GM12878 (cell line): ENCODE measurements at regions not wholly inside any gene's neighbourhood (a gene's known extent, or its start where the extent isn't known, plus 50 kb on each side); places are given as distances from the start of the nearest gene placed in this dataset.

ENCODE experiments used
- FOXM1 ChIP-seq: IDR thresholded peaks from 2 replicates; pipeline ENCODE4 v1.6.1; 2012; ENCODE audit warnings: low read depth, mild to moderate bottlenecking, inconsistent platforms, low read length, moderate library complexity
- NFYA ChIP-seq: IDR thresholded peaks from 2 replicates; pipeline ENCODE4 v1.6.1; 2011; ENCODE audit warnings: low read depth, mild to moderate bottlenecking, low read length, improper control_type of control experiment, borderline replicate concordance
- SMC3 ChIP-seq: IDR thresholded peaks from 2 replicates; pipeline ENCODE4 v1.6.1; 2011; ENCODE audit warnings: low read length, improper control_type of control experiment, borderline replicate concordance
- TCF7 ChIP-seq: IDR thresholded peaks from 2 replicates; pipeline ENCODE4 v1.6.1; 2014; ENCODE audit warnings: antibody characterized with exemption, borderline replicate concordance
- TF ChIP-seq, protein P1 (sequence below), 3 experiments: IDR thresholded peaks in 2 of 3; conservative IDR thresholded peaks in 1 of 3; 2 replicates each; pipeline ENCODE4 v1.5.1; 2011; ENCODE audit warnings: low read depth in 3 of 3, low read length in 3 of 3, mild to moderate bottlenecking in 3 of 3, control low read depth in 2 of 3, moderate library complexity in 2 of 3, inconsistent platforms in 1 of 3, mixed read lengths in 1 of 3; ENCODE audit not compliant: control insufficient read depth in 2 of 3, insufficient read depth in 1 of 3; ENCODE audit errors: extremely low read depth in 1 of 3
- TF ChIP-seq, protein P2 (sequence below): IDR thresholded peaks from 2 replicates; pipeline ENCODE4 v1.6.1; 2012; ENCODE audit warnings: low read depth, low read length, improper control_type of control experiment

DNA sequence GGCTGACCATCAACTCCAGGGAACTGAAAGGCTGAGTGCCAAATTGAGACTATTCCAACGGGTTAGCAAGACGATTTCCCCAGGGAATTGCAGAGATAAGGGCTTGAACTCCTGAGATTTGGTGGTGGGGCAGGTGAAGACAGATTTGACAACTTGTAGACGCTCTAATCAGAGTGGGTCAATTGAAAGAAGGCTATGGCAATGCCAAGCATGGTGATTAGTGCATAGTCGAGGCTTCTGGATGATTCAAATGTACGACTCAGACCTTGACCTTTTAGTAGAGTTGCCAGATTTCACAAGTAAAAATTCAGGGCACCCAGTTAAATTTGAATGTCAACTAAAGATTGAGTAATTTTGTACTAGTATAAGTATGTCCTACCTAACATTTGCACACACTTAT lies 302.1 kb upstream of the SPAG17 start:
- TF ChIP-seq FOXM1 = no peak
- no peak for TF ChIP-seq SMC3
- TF ChIP-seq NFYA = no peak
- TF ChIP-seq, protein P1, sequence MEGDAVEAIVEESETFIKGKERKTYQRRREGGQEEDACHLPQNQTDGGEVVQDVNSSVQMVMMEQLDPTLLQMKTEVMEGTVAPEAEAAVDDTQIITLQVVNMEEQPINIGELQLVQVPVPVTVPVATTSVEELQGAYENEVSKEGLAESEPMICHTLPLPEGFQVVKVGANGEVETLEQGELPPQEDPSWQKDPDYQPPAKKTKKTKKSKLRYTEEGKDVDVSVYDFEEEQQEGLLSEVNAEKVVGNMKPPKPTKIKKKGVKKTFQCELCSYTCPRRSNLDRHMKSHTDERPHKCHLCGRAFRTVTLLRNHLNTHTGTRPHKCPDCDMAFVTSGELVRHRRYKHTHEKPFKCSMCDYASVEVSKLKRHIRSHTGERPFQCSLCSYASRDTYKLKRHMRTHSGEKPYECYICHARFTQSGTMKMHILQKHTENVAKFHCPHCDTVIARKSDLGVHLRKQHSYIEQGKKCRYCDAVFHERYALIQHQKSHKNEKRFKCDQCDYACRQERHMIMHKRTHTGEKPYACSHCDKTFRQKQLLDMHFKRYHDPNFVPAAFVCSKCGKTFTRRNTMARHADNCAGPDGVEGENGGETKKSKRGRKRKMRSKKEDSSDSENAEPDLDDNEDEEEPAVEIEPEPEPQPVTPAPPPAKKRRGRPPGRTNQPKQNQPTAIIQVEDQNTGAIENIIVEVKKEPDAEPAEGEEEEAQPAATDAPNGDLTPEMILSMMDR (IDR thresholded peaks at IDR 0.05 in 2 of 3, conservative IDR thresholded peaks at IDR 0.05 in 1 of 3; ENCODE audit: control insufficient read depth in 2 of 3, extremely low read depth in 1 of 3, insufficient read depth in 1 of 3, low read depth in 3 of 3, low read length in 3 of 3) = no peak
- no peak for TF ChIP-seq TCF7
- TF ChIP-seq, protein P2, sequence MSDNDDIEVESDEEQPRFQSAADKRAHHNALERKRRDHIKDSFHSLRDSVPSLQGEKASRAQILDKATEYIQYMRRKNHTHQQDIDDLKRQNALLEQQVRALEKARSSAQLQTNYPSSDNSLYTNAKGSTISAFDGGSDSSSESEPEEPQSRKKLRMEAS = no peak
